ENCODE measurements at regions not wholly inside any gene's neighbourhood (a gene's known extent, or its start where the extent isn't known, plus 50 kb on each side); places are given as distances from the start of the nearest gene placed in this dataset.

GRCh38 chr5:175195698-175196656 lies 248.0 kb downstream of the DRD1 start:
- TF ChIP-seq PPARA (CRISPR knock-in tag; IDR thresholded peaks at IDR 0.05; ENCODE audit: borderline replicate concordance), result no peak
- no peak for TF ChIP-seq CREB5 (CRISPR knock-in tag; IDR thresholded peaks at IDR 0.05; ENCODE audit: low read depth)
- TF ChIP-seq TCF4 (CRISPR knock-in tag; IDR thresholded peaks at IDR 0.05; ENCODE audit: borderline replicate concordance), result no peak
- no peak for TF ChIP-seq RARB (CRISPR knock-in tag; IDR thresholded peaks at IDR 0.05)
- TF ChIP-seq SNAI2 (CRISPR knock-in tag; IDR thresholded peaks at IDR 0.05), result no peak
- no peak for TF ChIP-seq POU6F1 (CRISPR knock-in tag; IDR thresholded peaks at IDR 0.05; ENCODE audit: borderline replicate concordance, low read depth)
- no peak for TF ChIP-seq ZNF565 (CRISPR knock-in tag; conservative IDR thresholded peaks at IDR 0.05; ENCODE audit: low read depth)
- no peak for TF ChIP-seq ZFP30 (CRISPR knock-in tag; IDR thresholded peaks at IDR 0.05)
- no peak for TF ChIP-seq ZNF70 (CRISPR knock-in tag; IDR thresholded peaks at IDR 0.05)
- no peak for TF ChIP-seq ISL1 (CRISPR knock-in tag; IDR thresholded peaks at IDR 0.05)
- TF ChIP-seq GLIS3 (CRISPR knock-in tag; IDR thresholded peaks at IDR 0.05), result no peak
- TF ChIP-seq TSHZ2 (CRISPR knock-in tag; IDR thresholded peaks at IDR 0.05), result no peak
- TF ChIP-seq ZNF8 (CRISPR knock-in tag; IDR thresholded peaks at IDR 0.05), result no peak
- TF ChIP-seq TOX (CRISPR knock-in tag; IDR thresholded peaks at IDR 0.05; ENCODE audit: borderline replicate concordance), result no peak
- TF ChIP-seq CSRNP3 (CRISPR knock-in tag; IDR thresholded peaks at IDR 0.05), result no peak
- TF ChIP-seq ZC3H10 (CRISPR knock-in tag; IDR thresholded peaks at IDR 0.05), result no peak
- ATAC-seq, result peak; percentile 64

- no peak for ATAC-seq
- TF ChIP-seq ISL1 (CRISPR knock-in tag; IDR thresholded peaks at IDR 0.05) (no peak), POU6F1 (CRISPR knock-in tag; IDR thresholded peaks at IDR 0.05; ENCODE audit: borderline replicate concordance, low read depth) (no peak), ARNTL (CRISPR knock-in tag; IDR thresholded peaks at IDR 0.05; ENCODE audit: borderline replicate concordance, low read depth) (no peak), TCF4 (CRISPR knock-in tag; IDR thresholded peaks at IDR 0.05; ENCODE audit: borderline replicate concordance) (no peak), GLIS3 (CRISPR knock-in tag; IDR thresholded peaks at IDR 0.05) (no peak), ZNF8 (CRISPR knock-in tag; IDR thresholded peaks at IDR 0.05) (no peak), TOX (CRISPR knock-in tag; IDR thresholded peaks at IDR 0.05; ENCODE audit: borderline replicate concordance) (no peak), PATZ1 (CRISPR knock-in tag; IDR thresholded peaks at IDR 0.05; ENCODE audit: borderline replicate concordance) (no peak), SNAI2 (CRISPR knock-in tag; IDR thresholded peaks at IDR 0.05) (no peak), ZFP30 (CRISPR knock-in tag; IDR thresholded peaks at IDR 0.05) (no peak)
Observed at GRCh38 chr5:175181331-175181730, 262.7 kb downstream of the DRD1 start.
